Spleen (tissue), 7 donors: ENCODE measurements at regions not wholly inside any gene's neighbourhood (a gene's known extent, or its start where the extent isn't known, plus 50 kb on each side); places are given as distances from the start of the nearest gene placed in this dataset.
"Not testable (repeated sequence)": the region's sequence is repeated elsewhere in the genome, so short reads cannot be mapped to it uniquely, and the experiment has no call there.

Experiments
- POLR2A ChIP-seq, 3 donors: fragments of 450-650 bp; IDR thresholded peaks; one replicate each; pipeline ENCODE4 v1.5.1; 2017; ENCODE audit warnings: antibody characterized with exemption in 3 of 3, mild to moderate bottlenecking in 1 of 3
- POLR2AphosphoS5 ChIP-seq, 3 donors: sonication (generic); formaldehyde crosslinking; IDR thresholded peaks; one replicate each; pipeline ENCODE4 v1.5.1; 2017; ENCODE audit warnings: antibody characterized with exemption in 3 of 3
- TF ChIP-seq, protein P1 (sequence below), 11 experiments: fragments of 200-600 bp in 7 of 11; fragments of 450-650 bp in 4 of 11; sonication (generic) in 4 of 11; IDR thresholded peaks in 8 of 11; conservative IDR thresholded peaks in 3 of 11; 1 replicate in 7 of 11; 2 replicates in 4 of 11; pipeline versions ENCODE4 v1.4.0 to v1.8.0; 2016 to 2021; ENCODE audit warnings: antibody characterized with exemption in 11 of 11, inconsistent platforms in 4 of 11, mild to moderate bottlenecking in 1 of 11
- donor health status: DM: no; HTN: no; CAD: no; lungs with moderate emphysema.
- donor health status: DM: no; HTN: no; CAD: no.
- donor health status: DM: no; HTN: no; CAD: no.

DNA sequence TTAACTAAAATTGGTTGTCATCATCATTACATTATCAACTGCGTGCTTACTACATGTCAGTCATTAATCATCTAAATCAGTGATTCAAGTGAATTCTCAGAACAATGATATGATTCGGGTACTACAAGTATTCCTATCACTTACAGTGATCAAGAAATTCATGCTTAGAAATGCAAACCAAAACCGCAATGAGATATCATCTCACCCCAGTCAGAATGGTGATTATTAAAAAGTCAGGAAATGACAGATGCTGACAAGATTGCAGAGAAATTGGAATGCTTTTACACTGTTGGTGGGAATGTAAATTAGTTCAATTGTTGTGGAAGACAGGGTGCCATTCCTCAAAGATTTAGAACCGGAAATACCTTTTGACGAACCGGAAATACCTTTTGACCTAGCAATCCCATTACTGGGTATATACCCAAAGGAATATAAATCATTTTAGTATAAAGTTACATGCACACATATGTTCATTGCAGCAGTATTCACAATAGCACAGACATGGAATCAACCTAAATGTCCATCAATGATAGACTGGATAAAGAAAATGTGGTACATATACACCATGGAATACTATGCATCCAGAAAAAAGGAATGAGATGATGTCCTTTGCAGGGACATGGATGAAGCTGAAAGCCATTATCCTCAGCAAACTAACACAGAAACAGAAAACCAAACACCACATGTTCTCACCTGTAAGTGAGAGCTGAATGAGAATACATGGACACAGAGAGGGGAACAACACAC lies 124.4 kb downstream of the KCNJ2 start:
- not testable (repeated sequence) for TF ChIP-seq POLR2AphosphoS5, POLR2A (IDR thresholded peaks at IDR 0.05)
- TF ChIP-seq, protein P1, sequence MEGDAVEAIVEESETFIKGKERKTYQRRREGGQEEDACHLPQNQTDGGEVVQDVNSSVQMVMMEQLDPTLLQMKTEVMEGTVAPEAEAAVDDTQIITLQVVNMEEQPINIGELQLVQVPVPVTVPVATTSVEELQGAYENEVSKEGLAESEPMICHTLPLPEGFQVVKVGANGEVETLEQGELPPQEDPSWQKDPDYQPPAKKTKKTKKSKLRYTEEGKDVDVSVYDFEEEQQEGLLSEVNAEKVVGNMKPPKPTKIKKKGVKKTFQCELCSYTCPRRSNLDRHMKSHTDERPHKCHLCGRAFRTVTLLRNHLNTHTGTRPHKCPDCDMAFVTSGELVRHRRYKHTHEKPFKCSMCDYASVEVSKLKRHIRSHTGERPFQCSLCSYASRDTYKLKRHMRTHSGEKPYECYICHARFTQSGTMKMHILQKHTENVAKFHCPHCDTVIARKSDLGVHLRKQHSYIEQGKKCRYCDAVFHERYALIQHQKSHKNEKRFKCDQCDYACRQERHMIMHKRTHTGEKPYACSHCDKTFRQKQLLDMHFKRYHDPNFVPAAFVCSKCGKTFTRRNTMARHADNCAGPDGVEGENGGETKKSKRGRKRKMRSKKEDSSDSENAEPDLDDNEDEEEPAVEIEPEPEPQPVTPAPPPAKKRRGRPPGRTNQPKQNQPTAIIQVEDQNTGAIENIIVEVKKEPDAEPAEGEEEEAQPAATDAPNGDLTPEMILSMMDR (IDR thresholded peaks at IDR 0.05 in 8 of 11, conservative IDR thresholded peaks at IDR 0.05 in 3 of 11), result not testable (repeated sequence)
